ENCODE measurements at regions not wholly inside any gene's neighbourhood (a gene's known extent, or its start where the extent isn't known, plus 50 kb on each side); places are given as distances from the start of the nearest gene placed in this dataset.

- TF ChIP-seq, protein P1, sequence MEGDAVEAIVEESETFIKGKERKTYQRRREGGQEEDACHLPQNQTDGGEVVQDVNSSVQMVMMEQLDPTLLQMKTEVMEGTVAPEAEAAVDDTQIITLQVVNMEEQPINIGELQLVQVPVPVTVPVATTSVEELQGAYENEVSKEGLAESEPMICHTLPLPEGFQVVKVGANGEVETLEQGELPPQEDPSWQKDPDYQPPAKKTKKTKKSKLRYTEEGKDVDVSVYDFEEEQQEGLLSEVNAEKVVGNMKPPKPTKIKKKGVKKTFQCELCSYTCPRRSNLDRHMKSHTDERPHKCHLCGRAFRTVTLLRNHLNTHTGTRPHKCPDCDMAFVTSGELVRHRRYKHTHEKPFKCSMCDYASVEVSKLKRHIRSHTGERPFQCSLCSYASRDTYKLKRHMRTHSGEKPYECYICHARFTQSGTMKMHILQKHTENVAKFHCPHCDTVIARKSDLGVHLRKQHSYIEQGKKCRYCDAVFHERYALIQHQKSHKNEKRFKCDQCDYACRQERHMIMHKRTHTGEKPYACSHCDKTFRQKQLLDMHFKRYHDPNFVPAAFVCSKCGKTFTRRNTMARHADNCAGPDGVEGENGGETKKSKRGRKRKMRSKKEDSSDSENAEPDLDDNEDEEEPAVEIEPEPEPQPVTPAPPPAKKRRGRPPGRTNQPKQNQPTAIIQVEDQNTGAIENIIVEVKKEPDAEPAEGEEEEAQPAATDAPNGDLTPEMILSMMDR (IDR thresholded peaks at IDR 0.05) = no peak
- no peak for TF ChIP-seq POLR2A (IDR thresholded peaks at IDR 0.05)
Observed at GRCh38 chr9:135375001-135375400, 104.6 kb upstream of the PPP1R26 start.
